Adrenal gland (tissue), 5 donors: ENCODE measurements at regions not wholly inside any gene's neighbourhood (a gene's known extent, or its start where the extent isn't known, plus 50 kb on each side); places are given as distances from the start of the nearest gene placed in this dataset.

Experiments
- POLR2A ChIP-seq, 2 donors: fragments of 450-650 bp; IDR thresholded peaks; one replicate each; pipeline ENCODE4 v1.6.1; 2017; ENCODE audit warnings: antibody characterized with exemption in 2 of 2, mild to moderate bottlenecking in 2 of 2, moderate library complexity in 1 of 2
- TF ChIP-seq, protein P1 (sequence below), 6 experiments: fragments of 450-650 bp in 4 of 6; fragments of 200-600 bp in 2 of 6; sonication (generic) in 1 of 6; IDR thresholded peaks; 1 replicate in 5 of 6; 2 replicates in 1 of 6; pipeline versions ENCODE4 v1.5.1 to v1.8.0; 2016 to 2021; ENCODE audit warnings: antibody characterized with exemption in 6 of 6, mild to moderate bottlenecking in 2 of 6, moderate library complexity in 1 of 6
- donor health status: DM: no; HTN: no; CAD: no.

DNA sequence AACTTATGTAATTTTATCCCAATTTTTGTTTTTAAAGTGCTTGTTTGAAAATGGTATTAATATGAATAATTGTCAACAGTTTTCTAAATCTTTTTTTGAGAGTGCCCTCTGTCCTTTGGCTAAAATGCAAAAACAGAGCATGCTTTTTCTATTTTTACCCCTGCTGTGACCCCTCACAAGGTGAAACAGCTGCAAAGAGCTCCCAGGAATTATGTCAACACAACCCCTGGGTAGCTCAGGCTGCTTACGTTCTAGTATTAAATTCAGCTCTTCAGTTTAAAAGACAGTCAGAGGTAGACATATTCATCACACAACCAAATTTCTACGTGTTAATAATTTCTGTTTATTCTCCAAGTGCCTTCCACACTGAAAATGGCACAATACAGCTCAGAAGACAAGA is 367.5 kb downstream of the PRDM5 start:
- TF ChIP-seq, protein P1, sequence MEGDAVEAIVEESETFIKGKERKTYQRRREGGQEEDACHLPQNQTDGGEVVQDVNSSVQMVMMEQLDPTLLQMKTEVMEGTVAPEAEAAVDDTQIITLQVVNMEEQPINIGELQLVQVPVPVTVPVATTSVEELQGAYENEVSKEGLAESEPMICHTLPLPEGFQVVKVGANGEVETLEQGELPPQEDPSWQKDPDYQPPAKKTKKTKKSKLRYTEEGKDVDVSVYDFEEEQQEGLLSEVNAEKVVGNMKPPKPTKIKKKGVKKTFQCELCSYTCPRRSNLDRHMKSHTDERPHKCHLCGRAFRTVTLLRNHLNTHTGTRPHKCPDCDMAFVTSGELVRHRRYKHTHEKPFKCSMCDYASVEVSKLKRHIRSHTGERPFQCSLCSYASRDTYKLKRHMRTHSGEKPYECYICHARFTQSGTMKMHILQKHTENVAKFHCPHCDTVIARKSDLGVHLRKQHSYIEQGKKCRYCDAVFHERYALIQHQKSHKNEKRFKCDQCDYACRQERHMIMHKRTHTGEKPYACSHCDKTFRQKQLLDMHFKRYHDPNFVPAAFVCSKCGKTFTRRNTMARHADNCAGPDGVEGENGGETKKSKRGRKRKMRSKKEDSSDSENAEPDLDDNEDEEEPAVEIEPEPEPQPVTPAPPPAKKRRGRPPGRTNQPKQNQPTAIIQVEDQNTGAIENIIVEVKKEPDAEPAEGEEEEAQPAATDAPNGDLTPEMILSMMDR (IDR thresholded peaks at IDR 0.05): no peak
- TF ChIP-seq POLR2A (IDR thresholded peaks at IDR 0.05): no peak
